Upper lobe of left lung (tissue), 4 donors: ENCODE measurements at regions not wholly inside any gene's neighbourhood (a gene's known extent, or its start where the extent isn't known, plus 50 kb on each side); places are given as distances from the start of the nearest gene placed in this dataset.

Experiments used
- CTCF ChIP-seq, 6 experiments: fragments of 450-650 bp in 4 of 6; fragments of 200-600 bp in 2 of 6; sonication (generic) in 2 of 6; IDR thresholded peaks; one replicate each; pipeline ENCODE4 v1.5.1; 2016 to 2019; ENCODE audit warnings: antibody characterized with exemption in 6 of 6
- EP300 ChIP-seq, 4 donors: sonication (generic); formaldehyde crosslinking; IDR thresholded peaks; one replicate each; pipeline ENCODE4 v1.5.1; 2017; ENCODE audit warnings: antibody characterized with exemption in 4 of 4, control low read depth in 2 of 4
- POLR2A ChIP-seq, 4 donors: fragments of 450-650 bp; IDR thresholded peaks; one replicate each; pipeline ENCODE4 v1.5.1; 2016 to 2017; ENCODE audit warnings: antibody characterized with exemption in 4 of 4, mild to moderate bottlenecking in 2 of 4
- POLR2AphosphoS5 ChIP-seq, 2 donors: sonication (generic); formaldehyde crosslinking; IDR thresholded peaks; one replicate each; pipeline ENCODE4 v1.5.1; 2017; ENCODE audit warnings: antibody characterized with exemption in 2 of 2

DNA sequence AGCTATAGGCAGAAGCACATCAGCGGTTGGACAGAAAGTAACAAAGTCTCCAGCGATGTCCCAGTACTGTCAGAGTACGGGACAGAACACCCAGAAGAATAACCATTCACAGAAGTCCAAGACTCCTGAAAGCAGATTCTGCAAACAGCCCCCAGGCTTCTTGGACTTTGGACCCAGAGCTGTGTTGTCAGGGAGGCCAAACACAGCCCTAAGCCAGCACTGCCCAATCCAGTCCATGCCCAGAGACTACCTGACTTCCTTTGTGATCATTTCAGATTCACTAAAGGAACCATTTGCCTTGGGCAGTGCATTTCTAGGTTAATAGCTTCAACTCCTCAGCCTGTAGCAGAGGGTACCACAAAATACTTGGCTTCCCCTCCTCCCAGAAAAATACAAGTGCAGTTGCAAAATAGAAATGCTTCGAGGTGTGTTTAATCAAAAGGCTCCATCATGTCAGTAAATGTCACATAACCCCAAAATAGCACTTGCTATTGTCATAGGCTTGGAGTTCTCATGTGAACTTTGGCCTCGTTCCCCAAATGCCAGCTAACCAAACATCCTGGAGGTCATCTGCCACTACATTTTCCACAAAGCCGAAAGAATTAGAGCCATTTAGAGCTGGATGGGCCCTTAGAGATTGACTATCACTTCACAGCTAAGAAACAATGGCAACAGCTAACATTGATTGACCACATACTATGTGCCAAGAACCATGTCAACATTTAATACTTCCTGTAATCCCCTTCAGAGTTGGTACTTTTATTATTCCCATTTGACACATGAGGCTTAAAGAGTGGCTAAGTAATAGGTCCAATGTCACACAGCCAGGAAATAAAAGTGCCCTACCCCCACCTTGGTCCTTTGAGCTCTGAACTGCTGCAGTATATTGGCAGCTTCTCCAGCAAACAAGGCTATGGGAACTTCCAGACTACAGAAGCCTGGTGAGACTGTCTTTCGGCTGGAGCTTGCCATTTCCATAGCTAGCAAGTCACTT lies 329.9 kb downstream of the FOXO1 start:
- no peak for TF ChIP-seq EP300 (IDR thresholded peaks at IDR 0.05)
- no peak for TF ChIP-seq POLR2A (IDR thresholded peaks at IDR 0.05)
- TF ChIP-seq CTCF (IDR thresholded peaks at IDR 0.05): no peak
- TF ChIP-seq POLR2AphosphoS5 (IDR thresholded peaks at IDR 0.05): no peak
